ENCODE measurements at regions not wholly inside any gene's neighbourhood (a gene's known extent, or its start where the extent isn't known, plus 50 kb on each side); places are given as distances from the start of the nearest gene placed in this dataset.

DNA sequence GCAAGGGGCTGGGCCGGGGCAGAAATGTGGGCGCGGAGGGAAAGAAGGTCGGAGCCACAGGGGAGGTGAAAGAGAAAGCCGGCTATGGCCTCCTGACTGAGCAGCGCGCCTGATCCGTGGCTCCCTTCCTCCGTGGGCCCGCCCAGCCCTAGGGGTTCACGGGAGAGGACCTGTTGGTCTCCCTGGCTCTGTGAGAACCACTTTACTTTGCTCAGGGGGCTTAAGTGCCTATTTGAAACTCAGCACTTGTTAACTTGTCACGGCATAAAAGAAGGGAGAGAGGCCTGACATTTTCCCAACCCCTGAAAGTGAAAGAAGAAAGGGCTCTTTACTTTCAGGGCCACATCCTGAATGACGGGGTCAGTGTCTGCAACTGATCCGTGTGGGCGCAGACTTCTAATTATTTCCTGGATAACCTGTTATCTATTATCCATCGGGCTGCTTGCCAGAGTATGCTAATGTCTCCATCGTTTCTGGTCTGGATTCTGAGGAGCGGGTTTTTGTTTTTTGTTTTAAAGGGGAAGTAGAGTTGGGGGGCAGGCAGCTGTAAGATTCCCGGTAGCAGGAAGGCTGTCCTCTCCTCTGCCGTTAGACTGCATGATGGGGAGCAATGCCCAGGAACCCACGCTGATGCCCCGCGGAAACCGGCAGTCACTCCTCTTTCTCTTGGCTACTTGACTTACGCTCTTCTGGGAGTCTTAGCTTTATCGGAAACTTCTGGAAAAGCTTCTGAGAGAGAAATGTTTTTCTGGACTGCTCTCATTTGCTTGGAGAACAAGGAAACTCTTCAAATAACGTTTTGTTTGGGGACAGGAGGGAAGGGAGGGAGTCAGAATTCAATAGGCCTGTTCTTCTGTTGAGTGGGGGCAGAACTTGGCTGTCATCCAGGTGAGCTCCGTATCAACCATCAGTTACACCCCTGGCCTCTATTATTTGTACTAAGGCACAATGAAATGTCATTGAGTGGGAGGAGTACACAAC, 127.7 kb upstream of the MAX start:
- H3K79me2 ChIP-seq (ENCODE audit: low read length): no peaks in the 10 kb centered on the region
- POLR2A ChIA-PET (ENCODE audit: unreplicated experiment): no interaction called here
- BruUV-seq (replicated peaks): no TSS peak
- no peak overlapping the region for H2AFZ ChIP-seq (ENCODE audit: low read length)
- no peaks in the 10 kb centered on the region for H3K9me2 ChIP-seq (replicated peaks; ENCODE audit: low read length)
- H3K9ac ChIP-seq (ENCODE audit: low read length): no peak overlapping the region
- no peaks in the 10 kb centered on the region for H3K27me3 ChIP-seq (ENCODE audit: low read length)
- no peak overlapping the region for H3K4me2 ChIP-seq (ENCODE audit: low read length)
- H3K4me1 ChIP-seq (ENCODE audit: insufficient read depth, low read length): peaks cover 40% of the 10 kb centered on the region
- no peak for DNase-seq
- intact Hi-C loops (cut with micrococcal nuclease): no loop called here
- H3K36me3 ChIP-seq (ENCODE audit: low read depth, low read length): no peaks in the 10 kb centered on the region
- TF ChIP-seq EZH2 (IDR thresholded peaks at IDR 0.05; ENCODE audit: low read length, unreplicated experiment): no peak
- H3F3A ChIP-seq (ENCODE audit: low read length, unreplicated experiment): peaks cover 14% of the 10 kb centered on the region
- H4K20me1 ChIP-seq (ENCODE audit: low read length): no peaks in the 10 kb centered on the region
- no peak for ATAC-seq
- H3K4me3 ChIP-seq (ENCODE audit: low read length): no peak overlapping the region
- CTCF ChIA-PET: no interaction called here
- no peak overlapping the region for H3K27ac ChIP-seq (ENCODE audit: low read length)
- H3K9me3 ChIP-seq (ENCODE audit: low read length): no peaks in the 10 kb centered on the region

- no peak for ATAC-seq
- H3K9me2 ChIP-seq (replicated peaks; ENCODE audit: low read length): no peaks in the 10 kb centered on the region
- H3K4me2 ChIP-seq (ENCODE audit: low read length): no peak overlapping the region
- no peak overlapping the region for H3K27ac ChIP-seq (ENCODE audit: low read length)
- DNase-seq: no peak
- H3K9ac ChIP-seq (ENCODE audit: low read length): no peak overlapping the region
- no peaks in the 10 kb centered on the region for H3K9me3 ChIP-seq (ENCODE audit: low read length)
- CTCF ChIA-PET: no interaction called here
- peak overlapping the region; percentile 62 for H2AFZ ChIP-seq (ENCODE audit: low read length)
- H3K79me2 ChIP-seq (ENCODE audit: low read length): no peaks in the 10 kb centered on the region
- H4K20me1 ChIP-seq (ENCODE audit: low read length): no peaks in the 10 kb centered on the region
- TF ChIP-seq, protein P1, sequence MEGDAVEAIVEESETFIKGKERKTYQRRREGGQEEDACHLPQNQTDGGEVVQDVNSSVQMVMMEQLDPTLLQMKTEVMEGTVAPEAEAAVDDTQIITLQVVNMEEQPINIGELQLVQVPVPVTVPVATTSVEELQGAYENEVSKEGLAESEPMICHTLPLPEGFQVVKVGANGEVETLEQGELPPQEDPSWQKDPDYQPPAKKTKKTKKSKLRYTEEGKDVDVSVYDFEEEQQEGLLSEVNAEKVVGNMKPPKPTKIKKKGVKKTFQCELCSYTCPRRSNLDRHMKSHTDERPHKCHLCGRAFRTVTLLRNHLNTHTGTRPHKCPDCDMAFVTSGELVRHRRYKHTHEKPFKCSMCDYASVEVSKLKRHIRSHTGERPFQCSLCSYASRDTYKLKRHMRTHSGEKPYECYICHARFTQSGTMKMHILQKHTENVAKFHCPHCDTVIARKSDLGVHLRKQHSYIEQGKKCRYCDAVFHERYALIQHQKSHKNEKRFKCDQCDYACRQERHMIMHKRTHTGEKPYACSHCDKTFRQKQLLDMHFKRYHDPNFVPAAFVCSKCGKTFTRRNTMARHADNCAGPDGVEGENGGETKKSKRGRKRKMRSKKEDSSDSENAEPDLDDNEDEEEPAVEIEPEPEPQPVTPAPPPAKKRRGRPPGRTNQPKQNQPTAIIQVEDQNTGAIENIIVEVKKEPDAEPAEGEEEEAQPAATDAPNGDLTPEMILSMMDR (conservative IDR thresholded peaks at IDR 0.05; ENCODE audit: low read depth, low read length): no peak
- TF ChIP-seq EZH2 (IDR thresholded peaks at IDR 0.05; ENCODE audit: low read length, unreplicated experiment) (no peak), EZH2phosphoT487 (IDR thresholded peaks at IDR 0.05; ENCODE audit: borderline replicate concordance, low read length) (no peak)
- peaks cover 27% of the 10 kb centered on the region for H3K4me1 ChIP-seq (ENCODE audit: insufficient read depth, low read length)
- no peaks in the 10 kb centered on the region for H3K27me3 ChIP-seq (ENCODE audit: low read length)
- no peak overlapping the region for H3K4me3 ChIP-seq (ENCODE audit: low read length)
- peaks cover 9% of the 10 kb centered on the region for H3F3A ChIP-seq (ENCODE audit: low read length, unreplicated experiment)
- intact Hi-C loops (cut with micrococcal nuclease): no loop called here
- POLR2A ChIA-PET (ENCODE audit: unreplicated experiment): no interaction called here
- H3K36me3 ChIP-seq (ENCODE audit: low read depth, low read length): no peaks in the 10 kb centered on the region
- BruUV-seq (replicated peaks): no TSS peak
Measured at GRCh38 chr14:65231286-65231980, 129.1 kb upstream of the MAX start.

DNA sequence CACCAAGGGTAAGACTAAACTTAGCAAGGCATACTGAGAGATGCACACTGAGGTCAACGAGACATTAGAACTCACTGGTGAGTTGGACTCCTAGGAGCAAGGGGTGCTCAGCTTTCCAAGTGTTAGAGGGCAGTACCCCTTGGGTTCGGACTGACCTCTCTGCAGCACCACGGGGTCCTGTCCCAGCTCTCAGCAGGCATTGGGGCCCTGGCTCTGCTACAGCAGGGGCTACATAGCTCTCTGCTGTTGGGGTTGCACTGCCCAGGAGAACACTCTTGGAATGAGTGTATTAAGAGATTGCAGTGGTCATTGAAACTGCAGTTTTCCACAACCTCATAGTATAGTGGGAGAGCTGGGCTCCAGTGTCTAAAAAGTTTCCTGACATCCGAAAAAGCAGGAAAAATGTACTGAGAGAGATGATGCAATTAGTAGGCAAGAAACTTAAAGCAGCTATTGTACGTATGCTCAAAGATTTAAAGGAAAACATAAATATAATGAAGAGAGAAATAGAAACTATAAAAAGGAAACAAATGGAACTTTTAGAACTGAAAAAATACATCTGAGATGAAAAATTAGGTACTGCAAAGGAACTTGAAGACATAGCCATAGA, 132.5 kb upstream of the MAX start:
- Histone ChIP-seq H2AFZ (ENCODE audit: low read length) (no peak overlapping the region), H3K9me3 (ENCODE audit: low read length) (no peaks in the 10 kb centered on the region), H3K36me3 (ENCODE audit: low read depth, low read length) (no peaks in the 10 kb centered on the region), H3K4me3 (ENCODE audit: low read length) (no peak overlapping the region), H3K4me2 (ENCODE audit: low read length) (no peak overlapping the region), H3K27me3 (ENCODE audit: low read length) (no peaks in the 10 kb centered on the region), H3K79me2 (ENCODE audit: low read length) (no peaks in the 10 kb centered on the region), H4K20me1 (ENCODE audit: low read length) (no peaks in the 10 kb centered on the region), H3K9me2 (replicated peaks; ENCODE audit: low read length) (no peaks in the 10 kb centered on the region), H3F3A (ENCODE audit: low read length, unreplicated experiment) (no peaks in the 10 kb centered on the region), H3K27ac (ENCODE audit: low read length) (no peak overlapping the region), H3K4me1 (ENCODE audit: insufficient read depth, low read length) (peaks cover 51% of the 10 kb centered on the region), H3K9ac (ENCODE audit: low read length) (no peak overlapping the region)
- TF ChIP-seq, protein P1 (conservative IDR thresholded peaks at IDR 0.05; ENCODE audit: low read depth, low read length): no peak
- TF ChIP-seq EZH2 (IDR thresholded peaks at IDR 0.05; ENCODE audit: low read length, unreplicated experiment) (no peak), EZH2phosphoT487 (IDR thresholded peaks at IDR 0.05; ENCODE audit: borderline replicate concordance, low read length) (no peak)
- no peak for ATAC-seq
- ChIA-PET CTCF (interaction anchor here (0.8 kb wide), 1 partner anchor 109 kb away, joined by 3 read pairs; no protein-coding TSS in a partner anchor), POLR2A (ENCODE audit: unreplicated experiment) (no interaction called here)
- no peak for DNase-seq
- intact Hi-C loops (cut with micrococcal nuclease): no loop called here
- BruUV-seq (replicated peaks): no TSS peak
